SK-N-SH (cell line): ENCODE measurements at regions not wholly inside any gene's neighbourhood (a gene's known extent, or its start where the extent isn't known, plus 50 kb on each side); places are given as distances from the start of the nearest gene placed in this dataset.

Source experiments
- CTCF ChIP-seq: fragments of 200-600 bp; sonication (generic); IDR thresholded peaks from 2 replicates; pipeline ENCODE4 v1.6.1; 2017; ENCODE audit warnings: antibody characterized with exemption, mild to moderate bottlenecking, moderate library complexity
- GABPA ChIP-seq: IDR thresholded peaks from 2 replicates; pipeline ENCODE4 v1.4.0; 2012; ENCODE audit warnings: low read depth, mild to moderate bottlenecking
- NFIC ChIP-seq: IDR thresholded peaks from 2 replicates; pipeline ENCODE4 v1.4.0; 2012; ENCODE audit warnings: borderline replicate concordance
- RCOR1 ChIP-seq: fragments of 150-350 bp; IDR thresholded peaks from 2 replicates; pipeline ENCODE4 v1.6.1; 2017; ENCODE audit warnings: antibody characterized with exemption, low read length
- SMC3 ChIP-seq: IDR thresholded peaks from 2 replicates; pipeline ENCODE4 v1.6.1; 2012; ENCODE audit warnings: low read depth, low read length, improper control_type of control experiment
- USF2 ChIP-seq: fragments of 150-350 bp; IDR thresholded peaks from 2 replicates; pipeline ENCODE4 v1.6.1; 2017; ENCODE audit warnings: antibody characterized with exemption, low read length, low read depth, borderline replicate concordance

- TF ChIP-seq CTCF (no peak), SMC3 (no peak), NFIC (no peak), USF2 (no peak), RCOR1 (no peak), GABPA (no peak)
Observed at GRCh38 chr15:87477026-87477425, 779.5 kb downstream of the NTRK3 start.
